Cardiac muscle cell (in vitro differentiated cells and primary cell): ENCODE measurements at regions not wholly inside any gene's neighbourhood (a gene's known extent, or its start where the extent isn't known, plus 50 kb on each side); places are given as distances from the start of the nearest gene placed in this dataset.

Experiments
- DNase-seq, 2 donors: peaks; one replicate each; pipeline versions ENCODE4 v3.0.0 to v3.0.0-alpha.2; 2010 to 2017; ENCODE audit warnings: low read depth in 1 of 2, low spot score in 1 of 2
- H3K27ac ChIP-seq: fragments of 200-600 bp; sonication (generic); 2 replicates; pipeline ENCODE4 v1.5.1; 2016
- H3K27me3 ChIP-seq: fragments of 200-600 bp; sonication (generic); 2 replicates; pipeline ENCODE4 v1.6.0; 2016; ENCODE audit warnings: control low read depth
- H3K36me3 ChIP-seq: fragments of 200-600 bp; sonication (generic); 2 replicates; pipeline ENCODE4 v1.5.1; 2016; ENCODE audit warnings: control low read depth
- H3K4me1 ChIP-seq: fragments of 200-600 bp; sonication (generic); 2 replicates; pipeline ENCODE4 v1.8.1; 2017; ENCODE audit warnings: low read depth, mild to moderate bottlenecking, mixed run types
- H3K4me3 ChIP-seq: fragments of 200-600 bp; sonication (generic); 2 replicates; pipeline ENCODE4 v1.5.1; 2016; ENCODE audit warnings: mild to moderate bottlenecking
- H3K9me3 ChIP-seq: fragments of 200-600 bp; sonication (generic); 2 replicates; pipeline ENCODE4 v1.5.1; 2017; ENCODE audit warnings: low read depth, mild to moderate bottlenecking, control low read depth
- CTCF ChIP-seq: IDR thresholded peaks from 2 replicates; pipeline ENCODE4 v1.5.1; 2012; ENCODE audit warnings: low read depth, mild to moderate bottlenecking, low read length

GRCh38 chr14:66143387-66144112 is 342.6 kb upstream of the CCDC196 start:
- Histone ChIP-seq H3K9me3 (no peaks in the 10 kb centered on the region), H3K4me3 (no peak overlapping the region), H3K27ac (no peak overlapping the region), H3K36me3 (no peaks in the 10 kb centered on the region), H3K27me3 (no peaks in the 10 kb centered on the region), H3K4me1 (peaks cover 11% of the 10 kb centered on the region)
- no peak for DNase-seq
- TF ChIP-seq CTCF: no peak

- no peaks in the 10 kb centered on the region for H3K4me1 ChIP-seq
- H3K27ac ChIP-seq: peak overlapping the region; percentile 15
- H3K36me3 ChIP-seq: no peaks in the 10 kb centered on the region
- no peaks in the 10 kb centered on the region for H3K27me3 ChIP-seq
- peak in 1 of 2 donors; percentile 18 for DNase-seq
- TF ChIP-seq CTCF: no peak
- H3K4me3 ChIP-seq: no peak overlapping the region
- H3K9me3 ChIP-seq: no peaks in the 10 kb centered on the region
Observed at GRCh38 chr14:66152302-66152701, 333.9 kb upstream of the CCDC196 start.

- no peak for TF ChIP-seq CTCF
Observed at GRCh38 chr14:66152747-66153146, 333.4 kb upstream of the CCDC196 start.

GRCh38 chr14:66163023-66163422 is 323.1 kb upstream of the CCDC196 start:
- Histone ChIP-seq H3K36me3 (no peaks in the 10 kb centered on the region), H3K27me3 (no peaks in the 10 kb centered on the region), H3K9me3 (no peaks in the 10 kb centered on the region), H3K27ac (no peak overlapping the region), H3K4me3 (no peak overlapping the region), H3K4me1 (peaks cover 6% of the 10 kb centered on the region)
- no peak for DNase-seq
- TF ChIP-seq CTCF: no peak

More at GRCh38 chr14:66152747-66153146, 333.4 kb upstream of the CCDC196 start:
- H3K36me3 ChIP-seq: no peaks in the 10 kb centered on the region
- no peaks in the 10 kb centered on the region for H3K27me3 ChIP-seq
- H3K4me1 ChIP-seq: no peaks in the 10 kb centered on the region
- H3K27ac ChIP-seq: peak overlapping the region; percentile 15
- no peaks in the 10 kb centered on the region for H3K9me3 ChIP-seq
- H3K4me3 ChIP-seq: no peak overlapping the region
- no peak for DNase-seq

GRCh38 chr14:66165337-66165736 is 320.8 kb upstream of the CCDC196 start:
- DNase-seq: no peak
- peaks cover 6% of the 10 kb centered on the region for H3K4me1 ChIP-seq
- H3K4me3 ChIP-seq: no peak overlapping the region
- no peak overlapping the region for H3K27ac ChIP-seq
- no peaks in the 10 kb centered on the region for H3K9me3 ChIP-seq
- no peaks in the 10 kb centered on the region for H3K27me3 ChIP-seq
- no peak for TF ChIP-seq CTCF
- no peaks in the 10 kb centered on the region for H3K36me3 ChIP-seq
